Skeletal muscle satellite cell (primary cell): ENCODE measurements at regions not wholly inside any gene's neighbourhood (a gene's known extent, or its start where the extent isn't known, plus 50 kb on each side); places are given as distances from the start of the nearest gene placed in this dataset.

ENCODE experiments used
- H3K27me3 ChIP-seq: 2 replicates; pipeline ENCODE4 v1.7.0; 2013; ENCODE audit warnings: low read length; ENCODE audit not compliant: control insufficient read depth, insufficient read depth
- H3K36me3 ChIP-seq: 2 replicates; pipeline ENCODE4 v1.7.0; 2013; ENCODE audit warnings: mild to moderate bottlenecking, control low read depth, low read length; ENCODE audit not compliant: insufficient read depth
- H3K4me1 ChIP-seq: 2 replicates; pipeline ENCODE4 v1.7.0; 2013; ENCODE audit warnings: low read length; ENCODE audit not compliant: control insufficient read depth, insufficient read depth
- H3K4me2 ChIP-seq: 2 replicates; pipeline ENCODE4 v1.7.0; 2013; ENCODE audit warnings: mild to moderate bottlenecking, low read length
- H3K4me3 ChIP-seq: 2 replicates; pipeline ENCODE4 v1.7.0; 2013; ENCODE audit warnings: low read length
- H3K9ac ChIP-seq: 2 replicates; pipeline ENCODE4 v1.7.0; 2013; ENCODE audit warnings: mild to moderate bottlenecking, low read depth, low read length, moderate library complexity
- H3K9me3 ChIP-seq: replicated peaks from 2 replicates; pipeline ENCODE4 v1.7.0; 2013; ENCODE audit warnings: mild to moderate bottlenecking, control low read depth, low read length

DNA sequence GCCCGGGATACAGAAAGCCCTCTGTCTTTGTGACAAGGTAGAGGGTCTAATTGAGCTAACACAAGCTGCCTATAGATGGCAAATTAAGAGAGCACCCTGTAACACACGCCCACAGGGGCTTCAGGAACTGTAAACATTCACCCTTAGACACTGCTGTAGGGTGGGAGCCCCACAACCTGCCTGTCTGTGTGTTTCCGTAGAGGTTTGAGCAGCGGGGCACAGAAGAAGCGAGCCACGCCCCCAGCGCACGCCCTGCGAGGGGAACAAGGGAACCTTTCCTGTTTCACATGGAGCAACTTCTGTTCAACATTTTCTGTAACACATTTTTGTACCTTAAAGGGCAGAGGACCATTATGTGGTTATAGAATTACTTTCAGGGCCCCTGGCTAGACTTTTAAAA is 231.7 kb upstream of the EXOC2 start:
- H3K4me3 ChIP-seq, result no peak overlapping the region
- no peaks in the 10 kb centered on the region for H3K27me3 ChIP-seq
- H3K4me2 ChIP-seq, result no peak overlapping the region
- no peak overlapping the region for H3K9ac ChIP-seq
- H3K36me3 ChIP-seq, result no peaks in the 10 kb centered on the region
- H3K4me1 ChIP-seq, result no peaks in the 10 kb centered on the region
- peaks cover 3% of the 10 kb centered on the region for H3K9me3 ChIP-seq

DNA sequence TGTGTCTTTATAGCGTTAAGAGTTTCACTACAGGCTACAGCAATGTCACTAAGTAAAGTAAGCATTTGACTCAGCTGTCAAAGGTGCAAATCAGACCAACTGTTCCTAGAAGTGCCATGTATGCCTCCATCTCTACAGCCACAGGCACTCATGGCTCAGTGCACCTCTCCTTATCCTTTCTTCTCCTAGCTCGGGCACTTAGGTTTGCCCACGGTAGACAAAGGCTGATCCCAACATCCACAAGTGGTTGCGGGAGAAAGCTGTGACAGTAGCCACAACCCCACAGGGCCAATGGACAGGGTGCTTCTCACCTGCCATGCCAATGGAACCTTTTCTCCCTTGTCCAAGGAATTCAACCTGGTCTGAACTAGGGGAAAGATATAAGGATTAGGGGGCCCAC is 228.5 kb upstream of the EXOC2 start:
- Histone ChIP-seq H3K9me3 (peaks cover 3% of the 10 kb centered on the region), H3K4me3 (no peak overlapping the region), H3K27me3 (no peaks in the 10 kb centered on the region), H3K4me2 (no peak overlapping the region), H3K36me3 (no peaks in the 10 kb centered on the region), H3K9ac (no peak overlapping the region), H3K4me1 (no peaks in the 10 kb centered on the region)

DNA sequence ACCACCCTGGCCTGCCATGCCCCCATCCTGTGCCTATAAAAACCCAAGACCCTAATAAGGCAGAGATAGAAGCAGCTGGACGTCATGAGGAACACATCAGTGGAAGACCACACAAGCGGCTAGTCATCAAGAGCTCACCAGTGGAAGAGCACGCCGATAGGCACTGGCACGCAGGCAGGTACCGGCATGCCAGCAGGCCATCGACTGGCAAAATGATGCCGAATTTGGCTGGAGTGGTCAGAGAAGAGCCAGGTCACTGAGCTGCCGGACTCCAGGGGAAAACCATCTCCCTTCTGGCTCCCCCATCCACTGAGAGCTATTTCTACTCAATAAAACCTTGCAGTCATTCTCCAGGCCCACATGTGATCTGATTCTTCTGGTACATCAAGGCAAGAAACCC is 227.6 kb upstream of the EXOC2 start:
- Histone ChIP-seq H3K9ac (no peak overlapping the region), H3K4me1 (no peaks in the 10 kb centered on the region), H3K27me3 (no peaks in the 10 kb centered on the region), H3K9me3 (peaks cover 3% of the 10 kb centered on the region), H3K4me3 (no peak overlapping the region), H3K36me3 (no peaks in the 10 kb centered on the region), H3K4me2 (no peak overlapping the region)

DNA sequence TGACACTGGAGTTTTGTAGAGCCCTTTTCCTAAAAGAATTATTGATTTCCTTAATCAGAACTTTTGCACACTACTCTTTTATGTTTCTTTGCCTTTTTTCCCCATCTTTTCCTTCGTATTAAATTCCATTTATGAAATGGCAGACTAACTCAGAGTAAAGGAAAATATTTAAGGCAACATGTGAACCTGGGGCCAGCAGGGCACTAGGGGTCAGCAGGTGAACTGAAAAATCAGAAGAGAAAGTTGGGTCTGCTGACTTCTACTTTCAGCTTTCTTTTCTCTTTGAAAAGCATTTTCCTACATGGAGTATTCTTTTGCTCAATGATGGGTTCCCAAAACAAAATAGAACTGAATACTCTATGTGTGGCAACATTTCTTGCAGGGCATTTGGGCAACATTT is 226.6 kb upstream of the EXOC2 start:
- Histone ChIP-seq H3K36me3 (no peaks in the 10 kb centered on the region), H3K4me2 (no peak overlapping the region), H3K4me1 (no peaks in the 10 kb centered on the region), H3K4me3 (no peak overlapping the region), H3K27me3 (no peaks in the 10 kb centered on the region), H3K9ac (no peak overlapping the region), H3K9me3 (peaks cover 3% of the 10 kb centered on the region)

DNA sequence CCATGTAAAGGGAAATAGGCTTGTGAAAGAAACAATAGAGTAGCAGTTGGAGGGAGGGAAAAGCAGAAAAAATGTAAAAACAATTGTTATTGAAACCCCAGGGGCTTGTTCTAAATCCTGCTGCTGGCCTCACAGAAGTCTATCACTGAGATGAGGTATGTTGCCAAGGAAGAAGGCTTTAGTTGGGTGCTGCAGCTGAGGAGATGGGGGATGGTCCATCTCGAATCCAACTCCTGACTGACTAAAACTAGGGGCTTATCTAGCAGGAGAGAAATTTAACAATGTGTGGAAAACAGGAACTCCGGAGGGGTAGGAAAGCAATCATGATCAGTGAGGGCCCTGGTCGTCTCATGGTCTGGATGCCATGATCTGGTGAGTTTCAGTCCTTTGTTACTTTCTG is 225.0 kb upstream of the EXOC2 start:
- Histone ChIP-seq H3K4me2 (no peak overlapping the region), H3K27me3 (no peaks in the 10 kb centered on the region), H3K9ac (no peak overlapping the region), H3K9me3 (peaks cover 3% of the 10 kb centered on the region), H3K36me3 (no peaks in the 10 kb centered on the region), H3K4me1 (no peaks in the 10 kb centered on the region), H3K4me3 (no peak overlapping the region)

DNA sequence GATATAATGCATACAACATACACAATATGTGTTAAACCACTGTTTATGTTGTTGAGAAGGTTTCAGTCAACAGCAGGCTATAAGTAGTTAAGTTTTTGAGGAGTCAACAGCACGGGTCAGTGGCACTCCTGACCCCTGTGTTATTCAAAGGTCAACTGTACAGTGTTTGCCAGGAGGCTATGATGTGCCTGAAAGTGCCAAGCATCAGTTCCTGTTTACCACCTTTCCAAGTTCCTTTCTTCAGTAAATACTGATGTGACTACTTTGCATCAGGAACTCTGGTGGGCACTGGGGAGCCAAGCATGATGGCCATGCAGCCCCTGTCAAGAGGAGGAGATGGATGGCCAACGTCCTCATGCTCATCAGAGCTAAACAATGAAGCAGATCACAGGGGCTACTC is 224.4 kb upstream of the EXOC2 start:
- Histone ChIP-seq H3K4me2 (no peak overlapping the region), H3K27me3 (peaks cover 2% of the 10 kb centered on the region), H3K9me3 (peaks cover 3% of the 10 kb centered on the region), H3K9ac (no peak overlapping the region), H3K4me3 (no peak overlapping the region), H3K36me3 (no peaks in the 10 kb centered on the region), H3K4me1 (no peaks in the 10 kb centered on the region)

DNA sequence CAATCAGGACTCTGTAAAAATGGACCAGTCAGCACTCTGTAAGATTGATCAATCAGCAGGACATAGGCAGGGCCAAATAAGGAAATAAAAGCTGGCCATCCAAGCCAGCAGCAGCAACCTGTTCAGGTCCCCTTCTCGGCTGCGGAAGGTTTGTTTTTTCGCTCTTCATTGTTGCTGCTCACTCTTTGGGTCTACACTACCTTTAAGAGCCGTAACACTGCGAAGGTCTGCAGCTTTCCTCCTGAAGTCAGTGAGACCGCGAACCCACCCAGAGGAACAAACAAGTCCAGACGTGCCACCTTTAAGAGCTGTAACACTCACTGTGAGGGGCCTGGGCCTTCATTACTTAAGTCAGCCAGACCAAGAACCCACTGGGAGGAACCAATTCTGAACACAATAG is 223.2 kb upstream of the EXOC2 start:
- no peaks in the 10 kb centered on the region for H3K36me3 ChIP-seq
- no peak overlapping the region for H3K4me3 ChIP-seq
- no peak overlapping the region for H3K9ac ChIP-seq
- no peaks in the 10 kb centered on the region for H3K4me1 ChIP-seq
- H3K4me2 ChIP-seq, result no peak overlapping the region
- peaks cover 2% of the 10 kb centered on the region for H3K27me3 ChIP-seq
- no peaks in the 10 kb centered on the region for H3K9me3 ChIP-seq

DNA sequence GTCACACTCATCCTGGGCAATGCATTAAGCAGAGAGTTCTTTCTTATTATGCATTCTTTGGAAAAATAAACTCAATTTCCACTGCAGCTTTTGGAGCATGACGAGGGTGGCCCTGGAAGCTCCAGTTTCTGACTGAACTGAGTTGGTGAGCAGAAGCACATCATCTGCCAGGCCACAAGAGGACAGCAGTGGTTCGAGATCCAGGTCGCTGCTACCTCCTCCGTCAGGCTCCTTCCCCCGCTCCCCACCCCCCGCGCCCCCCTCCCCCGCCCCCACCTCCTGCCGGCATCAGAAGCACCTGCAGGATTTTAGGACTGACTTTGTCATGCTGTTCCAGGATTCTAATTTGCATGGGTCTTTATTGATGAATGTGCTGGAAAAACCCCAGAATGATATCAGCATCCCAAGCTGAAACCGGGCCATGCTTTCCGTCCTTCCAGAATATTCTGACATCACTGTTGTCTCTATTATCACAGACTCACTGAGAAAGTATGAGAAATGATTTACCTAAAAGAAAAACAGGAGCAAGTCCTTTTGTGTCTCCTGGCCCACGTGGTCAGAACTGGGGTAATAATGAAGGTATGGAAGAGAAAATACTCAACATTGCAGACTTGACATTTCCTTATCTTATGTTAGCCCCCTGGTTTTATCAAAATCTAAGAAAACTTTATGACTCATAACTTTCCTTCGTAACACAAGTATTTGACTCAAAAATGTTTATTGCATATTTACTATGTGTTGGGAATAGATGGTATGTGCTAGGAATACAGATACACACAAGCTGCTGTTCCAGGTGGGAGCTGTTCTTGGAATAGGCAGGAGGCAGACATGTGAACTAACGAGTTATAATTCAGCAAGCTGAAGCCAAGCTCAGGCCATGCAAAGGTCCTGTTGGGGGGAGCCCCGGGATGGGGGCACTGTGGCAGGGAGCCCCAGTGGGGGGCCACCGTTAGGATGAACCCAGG is 220.2 kb upstream of the EXOC2 start:
- no peaks in the 10 kb centered on the region for H3K4me1 ChIP-seq
- no peaks in the 10 kb centered on the region for H3K9me3 ChIP-seq
- no peak overlapping the region for H3K4me3 ChIP-seq
- no peak overlapping the region for H3K9ac ChIP-seq
- H3K4me2 ChIP-seq, result no peak overlapping the region
- peaks cover 2% of the 10 kb centered on the region for H3K27me3 ChIP-seq
- no peaks in the 10 kb centered on the region for H3K36me3 ChIP-seq

DNA sequence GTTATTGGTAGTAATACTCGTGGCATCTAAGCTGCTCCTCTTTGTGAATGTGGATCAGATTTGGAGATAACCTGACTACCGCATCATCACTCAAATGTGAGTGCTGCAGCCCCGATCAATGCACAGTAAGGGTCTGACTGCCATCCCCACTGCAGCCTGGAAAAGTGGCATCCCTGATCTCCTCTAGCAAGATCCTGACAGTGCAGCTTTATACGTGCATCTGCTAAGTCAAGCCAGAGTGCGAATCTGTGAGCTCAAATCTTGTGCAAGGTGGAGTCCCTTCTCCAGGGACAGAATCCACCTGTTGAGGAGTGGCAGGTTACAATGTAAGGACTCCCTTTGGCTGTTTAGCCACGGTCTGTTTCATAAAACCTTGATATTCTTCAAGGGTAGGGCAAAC is 215.0 kb upstream of the EXOC2 start:
- Histone ChIP-seq H3K4me3 (no peak overlapping the region), H3K9ac (no peak overlapping the region), H3K4me1 (no peaks in the 10 kb centered on the region), H3K36me3 (no peaks in the 10 kb centered on the region), H3K9me3 (no peaks in the 10 kb centered on the region), H3K4me2 (no peak overlapping the region), H3K27me3 (peaks cover 2% of the 10 kb centered on the region)

DNA sequence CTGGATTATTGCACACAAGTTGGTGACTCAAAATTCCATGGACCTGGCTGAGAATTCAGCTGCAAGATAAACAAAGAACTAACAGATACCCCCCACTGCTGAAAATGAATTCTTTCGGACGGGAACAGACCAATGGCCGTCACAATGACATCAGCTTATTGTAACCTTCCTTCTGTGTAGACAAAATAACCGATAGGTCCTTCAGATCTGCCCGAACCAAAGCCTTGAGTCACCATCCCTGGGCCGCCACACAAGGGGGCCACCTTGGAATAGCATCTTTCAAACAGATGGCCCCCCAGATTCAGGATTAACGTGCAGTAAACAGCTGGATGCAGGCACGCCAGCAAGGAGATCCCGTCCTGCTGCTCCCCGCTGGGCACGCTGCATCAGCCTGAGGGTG is 214.0 kb upstream of the EXOC2 start:
- H3K4me1 ChIP-seq, result no peaks in the 10 kb centered on the region
- no peak overlapping the region for H3K4me2 ChIP-seq
- H3K27me3 ChIP-seq, result no peaks in the 10 kb centered on the region
- H3K9ac ChIP-seq, result no peak overlapping the region
- H3K4me3 ChIP-seq, result no peak overlapping the region
- no peaks in the 10 kb centered on the region for H3K9me3 ChIP-seq
- H3K36me3 ChIP-seq, result no peaks in the 10 kb centered on the region

DNA sequence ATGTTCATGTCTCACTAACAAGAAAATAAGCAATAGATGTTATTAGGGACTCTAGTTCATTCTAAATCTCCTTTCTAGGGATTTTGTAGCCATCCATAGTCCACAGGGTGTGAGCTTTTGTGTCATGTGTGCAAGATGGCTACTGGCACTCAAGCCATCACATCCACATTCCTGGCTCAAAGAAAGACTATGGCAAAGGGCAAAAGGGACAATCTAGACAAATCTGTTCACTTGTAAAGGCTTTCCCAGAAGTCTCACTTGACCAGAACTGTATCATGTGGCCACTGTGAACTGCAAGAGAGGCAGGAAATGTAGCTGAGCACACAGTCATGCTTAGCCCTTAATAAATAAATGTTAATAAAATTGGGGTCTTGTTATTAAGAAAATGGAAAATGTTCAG is 212.6 kb upstream of the EXOC2 start:
- Histone ChIP-seq H3K36me3 (no peaks in the 10 kb centered on the region), H3K27me3 (no peaks in the 10 kb centered on the region), H3K4me3 (no peak overlapping the region), H3K4me2 (no peak overlapping the region), H3K9me3 (no peaks in the 10 kb centered on the region), H3K4me1 (no peaks in the 10 kb centered on the region), H3K9ac (no peak overlapping the region)

DNA sequence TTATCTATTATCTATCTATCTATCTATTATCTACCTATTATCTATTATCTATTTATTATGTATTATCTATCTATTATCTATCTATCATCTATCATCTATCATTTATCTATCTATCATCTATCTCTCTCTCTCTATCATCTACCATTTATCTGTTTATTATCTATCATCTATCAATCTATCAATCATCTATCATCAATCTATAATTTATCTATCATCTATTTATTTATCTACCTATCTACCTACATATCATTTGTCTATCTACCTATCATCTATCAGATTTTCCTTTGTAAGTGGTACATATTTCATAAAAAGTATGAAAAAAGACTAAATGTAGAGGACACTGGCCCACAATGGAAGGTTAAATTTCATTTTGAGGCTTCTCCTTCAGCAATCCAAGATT is 212.1 kb upstream of the EXOC2 start:
- no peaks in the 10 kb centered on the region for H3K27me3 ChIP-seq
- H3K4me2 ChIP-seq, result no peak overlapping the region
- H3K36me3 ChIP-seq, result no peaks in the 10 kb centered on the region
- no peak overlapping the region for H3K4me3 ChIP-seq
- H3K9ac ChIP-seq, result no peak overlapping the region
- H3K9me3 ChIP-seq, result no peaks in the 10 kb centered on the region
- no peaks in the 10 kb centered on the region for H3K4me1 ChIP-seq
